NOMO-1 (cell line): ENCODE measurements at regions not wholly inside any gene's neighbourhood (a gene's known extent, or its start where the extent isn't known, plus 50 kb on each side); places are given as distances from the start of the nearest gene placed in this dataset.

Experiments used
- DNase-seq, 2 experiments: peaks; one replicate each; lab custom pipeline; 2025; ENCODE audit not compliant: unreplicated experiment in 2 of 2; lab: John Stamatoyannopoulos, UW

GRCh38 chr4:155564880-155565279 is 101.8 kb upstream of the GUCY1A1 start:
- DNase-seq, result no peak

- DNase-seq, result no peak
These were observed 102.6 kb upstream of the GUCY1A1 start for GRCh38 chr4:155564086-155564485.

DNA sequence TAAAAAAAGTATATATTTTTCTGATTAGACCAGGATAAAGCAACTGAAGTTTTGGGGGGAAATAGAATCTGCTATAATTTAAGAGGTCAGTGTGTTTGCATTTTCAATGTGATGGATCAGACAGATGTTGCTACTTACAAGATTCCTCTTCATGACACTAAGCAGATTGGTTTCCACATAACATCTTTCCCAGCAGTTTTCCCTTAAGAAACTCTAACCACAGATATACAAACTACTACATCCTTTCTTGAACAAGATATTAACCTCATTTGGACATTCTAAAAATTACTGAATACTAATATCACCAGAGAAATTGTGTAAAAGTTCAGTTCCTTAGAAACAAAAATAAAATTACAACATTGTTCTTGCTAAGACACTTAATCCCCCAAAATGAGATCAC is 106.7 kb upstream of the GUCY1A1 start:
- no peak for DNase-seq

- no peak for DNase-seq
These were observed 114.5 kb upstream of the GUCY1A1 start for GRCh38 chr4:155552180-155552579.

DNA sequence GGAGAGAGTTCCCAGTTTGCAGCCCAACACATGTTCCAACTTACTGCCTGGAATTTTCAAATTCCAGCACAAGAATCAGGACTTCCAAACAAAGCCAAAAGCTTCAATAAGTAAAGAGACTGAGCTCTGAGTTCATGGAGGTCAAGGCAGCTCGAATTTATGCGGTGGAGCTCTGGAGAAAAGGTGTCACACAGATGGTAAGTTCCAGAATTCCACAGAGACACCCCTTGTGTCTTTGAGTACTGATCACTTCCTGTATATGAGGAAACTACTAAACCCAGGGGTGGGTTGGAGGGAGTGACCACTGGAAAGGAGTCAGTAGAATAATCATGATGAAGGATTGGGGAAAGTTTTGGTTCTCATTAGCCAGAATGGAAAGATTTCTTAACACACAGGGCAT is 118.5 kb upstream of the GUCY1A1 start:
- no peak for DNase-seq

- DNase-seq, result no peak
These were observed 120.2 kb upstream of the GUCY1A1 start for GRCh38 chr4:155546451-155546850.

- DNase-seq, result no peak
These were observed 121.2 kb upstream of the GUCY1A1 start for GRCh38 chr4:155545456-155545855.

- no peak for DNase-seq
These were observed 122.1 kb upstream of the GUCY1A1 start for GRCh38 chr4:155544547-155544946.

- DNase-seq, result no peak
These were observed 123.4 kb upstream of the GUCY1A1 start for GRCh38 chr4:155543126-155543765.

- DNase-seq, result no peak
These were observed 124.2 kb upstream of the GUCY1A1 start for GRCh38 chr4:155542415-155542814.

DNA sequence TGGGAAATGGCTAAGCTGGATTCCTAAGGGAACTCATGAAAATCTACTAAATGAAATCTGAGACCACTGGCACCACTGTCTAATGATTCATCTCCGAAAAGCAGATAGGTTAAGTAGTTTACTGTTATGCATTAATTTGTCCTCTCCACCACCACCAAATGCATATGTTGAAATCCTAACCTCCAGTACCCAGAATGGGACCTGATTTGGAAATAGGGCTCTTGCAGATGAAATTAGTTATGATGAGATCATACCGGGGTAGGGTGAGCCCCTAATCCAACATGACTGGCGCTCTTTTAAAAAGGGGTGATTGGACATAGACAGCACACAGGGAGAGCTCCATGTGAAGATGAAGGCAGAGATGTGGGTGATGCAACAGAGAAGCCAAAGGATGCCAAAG is 124.9 kb upstream of the GUCY1A1 start:
- DNase-seq, result no peak

- no peak for DNase-seq
These were observed 126.0 kb upstream of the GUCY1A1 start for GRCh38 chr4:155540698-155541097.

DNA sequence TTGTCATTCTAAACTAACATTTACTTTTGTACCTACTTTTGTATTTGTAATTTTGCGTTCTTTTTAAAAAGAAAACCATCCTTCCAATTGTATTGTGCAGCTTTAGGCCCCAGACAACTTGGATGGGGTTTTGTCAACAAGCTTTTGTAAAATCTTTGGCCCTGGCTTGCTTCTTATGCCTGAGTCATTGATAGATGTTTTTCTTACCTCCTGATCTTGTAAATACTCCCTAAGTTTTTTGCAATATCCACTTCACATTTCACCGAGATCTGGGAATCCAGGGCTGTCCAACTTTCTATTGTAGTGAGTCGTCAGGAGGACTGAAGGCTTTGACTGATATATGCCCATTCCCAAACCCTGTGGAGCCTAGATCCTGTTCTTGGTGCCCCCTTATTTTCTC is 126.9 kb upstream of the GUCY1A1 start:
- DNase-seq, result no peak

- no peak for DNase-seq
These were observed 130.7 kb upstream of the GUCY1A1 start for GRCh38 chr4:155535802-155536454.

DNA sequence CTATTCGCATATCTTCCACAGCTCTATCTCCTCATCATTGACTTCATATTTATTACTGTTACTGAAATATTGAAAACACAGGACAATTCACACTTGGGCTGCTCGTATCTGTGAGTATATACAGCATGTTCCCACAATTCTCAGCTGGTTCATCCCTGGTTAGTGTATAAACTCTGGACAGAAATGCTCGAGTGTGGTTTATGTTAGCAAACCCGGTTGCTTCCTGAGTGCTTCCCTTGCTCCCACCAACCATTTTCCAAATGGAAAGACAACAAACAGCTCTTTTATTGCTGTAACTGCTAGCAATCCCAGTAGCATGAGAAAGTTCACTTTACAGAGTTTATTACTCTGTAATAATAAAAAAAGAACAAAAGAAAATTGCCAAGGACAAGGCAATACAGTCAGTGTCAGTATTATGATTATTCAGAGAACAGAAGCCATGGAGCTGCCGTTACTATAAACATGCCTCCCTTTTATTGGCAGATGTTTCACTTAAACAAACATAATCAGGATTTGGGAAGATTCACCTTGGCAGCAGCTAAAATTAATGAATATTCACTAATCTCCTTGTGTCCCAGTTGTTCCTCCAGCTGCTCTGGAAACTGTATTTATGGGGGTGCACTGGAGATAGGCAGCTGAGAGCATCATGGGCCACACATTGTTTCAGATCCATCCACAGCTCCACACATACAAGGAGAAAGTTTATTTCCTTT is 134.1 kb upstream of the GUCY1A1 start:
- DNase-seq, result no peak

GRCh38 chr4:155530857-155531256 is 135.8 kb upstream of the GUCY1A1 start:
- no peak for DNase-seq

GRCh38 chr4:155530290-155530689 is 136.4 kb upstream of the GUCY1A1 start:
- no peak for DNase-seq

GRCh38 chr4:155529716-155530115 is 136.9 kb upstream of the GUCY1A1 start:
- no peak for DNase-seq

GRCh38 chr4:155529272-155529671 is 137.4 kb upstream of the GUCY1A1 start:
- DNase-seq, result no peak

GRCh38 chr4:155526452-155527169 is 140.0 kb upstream of the GUCY1A1 start:
- no peak for DNase-seq

- no peak for DNase-seq
These were observed 141.7 kb upstream of the GUCY1A1 start for GRCh38 chr4:155524926-155525455.
